GM18502 (cell line): ENCODE measurements at regions not wholly inside any gene's neighbourhood (a gene's known extent, or its start where the extent isn't known, plus 50 kb on each side); places are given as distances from the start of the nearest gene placed in this dataset.

Source experiments
- ATAC-seq: cut with Tn5 transposase; IDR thresholded peaks from one replicate; pipeline ENCODE4 v1.9.1; 2021; ENCODE audit warnings: mild to moderate bottlenecking; ENCODE audit not compliant: unreplicated experiment, poor library complexity

- ATAC-seq: no peak
These were observed 270.2 kb downstream of the ELAVL2 start for GRCh38 chr9:23555851-23556250.

GRCh38 chr9:23556459-23556858 lies 269.6 kb downstream of the ELAVL2 start:
- no peak for ATAC-seq

GRCh38 chr9:23557689-23558088 lies 268.4 kb downstream of the ELAVL2 start:
- no peak for ATAC-seq

GRCh38 chr9:23559522-23559921 lies 266.5 kb downstream of the ELAVL2 start:
- ATAC-seq: no peak

DNA sequence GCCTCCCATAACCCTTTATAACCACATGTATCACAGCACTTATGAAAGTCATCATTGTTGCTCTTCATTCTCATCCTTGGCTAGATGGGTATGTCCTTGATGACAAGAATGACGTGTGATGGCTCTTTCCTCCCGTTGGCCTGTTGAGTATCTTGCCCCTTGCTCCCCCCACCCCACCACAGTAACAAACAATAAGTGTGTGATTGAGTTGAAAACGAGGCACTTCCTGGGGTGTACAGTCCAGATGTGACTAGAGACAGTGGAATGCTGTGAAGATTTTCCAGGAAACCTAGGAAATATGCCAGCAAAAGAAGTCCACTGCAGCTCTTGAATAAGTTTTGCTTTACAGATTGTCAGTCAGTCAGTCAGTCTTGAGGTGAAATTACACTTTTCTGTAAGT lies 262.5 kb downstream of the ELAVL2 start:
- ATAC-seq: no peak

DNA sequence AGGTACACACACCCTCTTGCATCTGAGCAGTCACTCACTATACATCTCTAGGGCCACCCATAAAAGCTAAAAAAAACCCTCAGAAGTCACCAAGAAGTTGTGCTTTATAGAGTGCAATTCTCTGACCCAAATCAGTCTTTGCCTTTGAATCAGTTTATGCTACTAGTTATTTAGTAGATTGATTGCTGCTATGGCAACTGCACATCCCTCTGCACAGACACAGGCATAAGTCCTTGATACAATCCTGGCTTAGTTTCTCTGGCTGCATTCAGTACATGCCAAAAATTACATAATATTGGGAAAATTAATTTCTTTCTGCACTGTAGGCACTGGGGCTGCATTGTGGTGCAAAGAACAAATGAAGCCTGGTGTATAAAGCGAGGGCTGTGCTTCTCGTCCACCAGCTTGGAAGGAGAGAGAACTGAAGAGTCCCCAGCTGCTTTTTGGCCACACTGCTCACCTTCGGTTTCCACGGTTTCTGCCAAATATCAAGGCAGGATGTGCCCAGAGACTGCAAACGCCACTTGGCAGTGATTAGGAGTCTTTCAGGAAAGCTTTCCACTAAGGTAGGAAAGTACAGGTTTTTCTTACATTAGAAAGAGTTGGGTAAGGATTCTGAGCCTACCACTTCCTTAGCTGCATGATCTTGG lies 258.4 kb downstream of the ELAVL2 start:
- ATAC-seq: no peak

GRCh38 chr9:23571414-23572104 lies 254.5 kb downstream of the ELAVL2 start:
- no peak for ATAC-seq

DNA sequence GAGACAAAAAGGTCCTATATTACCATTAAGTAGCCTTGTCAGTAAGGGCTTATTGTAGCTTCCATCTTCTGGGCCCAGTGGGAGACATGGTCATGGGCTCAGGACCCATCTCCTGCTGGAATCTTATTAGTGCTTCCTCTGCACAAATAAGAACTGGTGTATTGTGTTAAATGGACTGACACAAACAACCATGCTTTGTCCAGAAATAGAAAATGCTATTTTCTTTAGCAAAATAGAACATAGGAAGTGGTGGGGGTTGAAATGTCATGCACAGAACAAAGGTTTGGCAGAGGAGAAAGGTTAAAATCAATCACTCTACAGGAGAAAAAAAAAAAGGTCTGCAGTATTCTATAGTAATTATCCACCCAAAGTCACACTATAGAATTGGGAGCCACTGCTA lies 252.2 kb downstream of the ELAVL2 start:
- ATAC-seq: no peak

DNA sequence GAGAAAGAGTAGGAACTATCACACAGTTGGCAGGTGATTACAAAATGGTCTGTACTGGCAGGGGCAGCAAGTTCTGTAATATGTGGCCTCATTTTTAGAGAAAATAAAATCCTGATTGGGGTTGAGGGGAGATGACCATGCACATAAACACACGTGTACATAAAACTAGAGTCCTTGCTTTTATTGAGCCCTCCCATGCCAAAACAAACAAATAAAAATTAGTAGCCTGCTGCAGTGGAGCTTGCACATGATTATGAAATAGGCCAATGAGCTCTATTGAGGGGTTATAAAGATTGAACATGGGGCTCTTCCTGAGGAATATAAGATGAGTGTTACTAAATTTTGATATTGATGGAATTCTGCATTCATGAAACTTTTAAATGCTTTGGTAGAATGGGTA lies 248.4 kb downstream of the ELAVL2 start:
- no peak for ATAC-seq

GRCh38 chr9:23581931-23582330 lies 244.1 kb downstream of the ELAVL2 start:
- no peak for ATAC-seq

- ATAC-seq: no peak
These were observed 243.2 kb downstream of the ELAVL2 start for GRCh38 chr9:23582836-23583235.

GRCh38 chr9:23586906-23587305 lies 239.1 kb downstream of the ELAVL2 start:
- no peak for ATAC-seq

DNA sequence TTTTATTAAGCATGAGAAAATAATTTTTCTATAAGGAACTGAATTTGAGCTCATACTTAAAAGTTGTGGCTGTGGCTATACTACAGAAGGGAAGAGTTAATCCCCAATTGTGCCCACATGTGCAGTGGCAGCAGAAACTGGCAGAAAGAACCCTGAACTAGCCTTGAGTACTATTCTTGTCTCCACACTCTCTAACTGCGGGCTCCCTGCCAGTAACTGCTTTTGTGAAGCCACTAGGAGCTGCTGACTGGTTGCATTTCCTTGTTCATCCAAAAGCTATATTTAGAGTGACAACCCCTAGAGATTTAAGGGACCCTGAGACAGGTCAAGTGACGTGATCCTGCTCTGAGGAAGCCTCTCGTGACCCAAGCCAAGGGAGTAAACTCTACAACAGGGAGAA lies 238.6 kb downstream of the ELAVL2 start:
- ATAC-seq: no peak

- no peak for ATAC-seq
These were observed 238.1 kb downstream of the ELAVL2 start for GRCh38 chr9:23587903-23588302.

- no peak for ATAC-seq
These were observed 235.6 kb downstream of the ELAVL2 start for GRCh38 chr9:23590276-23591000.

GRCh38 chr9:23594421-23594820 lies 231.6 kb downstream of the ELAVL2 start:
- ATAC-seq: no peak

GRCh38 chr9:23596913-23597634 lies 229.0 kb downstream of the ELAVL2 start:
- no peak for ATAC-seq

DNA sequence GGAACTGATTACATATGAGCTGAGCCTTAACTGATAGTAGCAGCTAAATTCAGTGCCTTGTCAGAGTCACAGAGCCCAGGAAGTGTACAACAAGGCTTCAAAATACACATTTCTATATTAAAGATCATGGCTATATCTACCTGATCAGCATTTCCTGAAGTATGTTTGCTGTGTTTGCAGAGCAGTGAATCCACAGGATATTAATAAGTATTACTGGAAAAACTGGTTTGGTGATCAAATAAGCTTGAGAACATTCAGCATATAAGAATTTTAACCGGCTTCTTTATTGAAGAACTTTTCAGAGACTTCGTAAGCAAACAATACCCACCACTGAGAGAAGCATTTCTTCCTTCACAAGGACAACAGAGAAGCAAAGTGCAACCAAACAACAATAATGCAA lies 227.0 kb downstream of the ELAVL2 start:
- no peak for ATAC-seq

DNA sequence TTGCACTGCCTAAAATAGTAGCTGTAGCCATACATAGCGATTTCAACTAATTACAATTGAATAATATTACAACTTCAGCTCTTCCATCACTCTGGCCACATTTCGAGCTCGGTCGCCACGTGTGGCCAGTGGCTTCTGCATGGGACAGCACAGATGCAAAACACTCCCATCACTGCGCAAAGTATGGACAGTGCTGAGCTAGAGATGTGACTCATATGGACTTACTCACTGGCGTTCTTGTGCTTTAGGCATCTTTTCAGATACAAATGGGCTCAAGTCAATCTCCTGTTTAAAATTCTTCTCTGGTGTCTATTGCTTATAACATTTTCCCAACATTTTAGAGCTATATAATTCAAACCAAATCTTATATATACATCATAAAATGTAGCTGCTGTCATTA lies 222.7 kb downstream of the ELAVL2 start:
- ATAC-seq: no peak

DNA sequence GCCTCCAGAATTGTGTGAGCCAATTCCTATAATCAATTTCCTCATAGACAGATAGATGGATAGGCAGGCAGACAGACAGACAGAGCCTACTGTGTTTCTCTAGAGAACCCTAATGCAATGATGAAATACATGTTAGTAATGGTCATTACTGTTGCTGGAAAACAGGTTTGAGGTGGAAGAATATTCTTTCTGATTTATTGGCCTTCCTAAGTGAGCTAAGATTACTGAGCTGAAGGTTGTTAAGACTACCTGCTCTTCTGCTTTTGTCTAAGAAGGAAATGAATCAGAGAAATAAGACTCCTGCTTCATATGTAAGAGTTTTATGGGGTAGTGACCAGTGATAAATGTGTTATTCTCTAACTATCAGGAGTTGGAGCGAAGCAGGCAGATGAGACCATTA lies 219.9 kb downstream of the ELAVL2 start:
- no peak for ATAC-seq

DNA sequence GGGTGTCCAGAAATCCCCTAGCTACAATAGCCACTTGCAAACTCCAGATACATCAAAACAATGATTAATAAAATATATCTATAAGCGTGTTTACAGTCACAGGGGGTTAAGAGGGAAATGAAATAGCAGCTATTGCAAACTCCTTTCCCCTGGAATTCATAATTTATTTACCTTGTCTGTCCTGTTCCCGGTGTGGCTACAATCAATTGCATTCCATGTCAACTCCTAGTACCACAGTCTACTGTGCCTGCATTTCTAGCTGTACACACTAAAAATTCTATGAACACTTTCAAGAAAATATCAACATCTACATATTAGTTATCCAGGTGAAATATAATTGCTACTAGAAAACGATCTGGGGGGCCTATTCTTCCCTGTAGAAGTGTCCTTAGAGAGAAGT lies 217.6 kb downstream of the ELAVL2 start:
- no peak for ATAC-seq
